HG03060 (cell line): ENCODE measurements at regions not wholly inside any gene's neighbourhood (a gene's known extent, or its start where the extent isn't known, plus 50 kb on each side); places are given as distances from the start of the nearest gene placed in this dataset.
A peak's percentile ranks its signal among the peaks of the same experiment; 100 is the strongest.

ENCODE experiments used
- ATAC-seq: cut with Tn5 transposase; IDR thresholded peaks from one replicate; pipeline ENCODE4 v1.9.1; 2021; ENCODE audit warnings: low read depth, moderate number of reproducible peaks; ENCODE audit not compliant: unreplicated experiment

DNA sequence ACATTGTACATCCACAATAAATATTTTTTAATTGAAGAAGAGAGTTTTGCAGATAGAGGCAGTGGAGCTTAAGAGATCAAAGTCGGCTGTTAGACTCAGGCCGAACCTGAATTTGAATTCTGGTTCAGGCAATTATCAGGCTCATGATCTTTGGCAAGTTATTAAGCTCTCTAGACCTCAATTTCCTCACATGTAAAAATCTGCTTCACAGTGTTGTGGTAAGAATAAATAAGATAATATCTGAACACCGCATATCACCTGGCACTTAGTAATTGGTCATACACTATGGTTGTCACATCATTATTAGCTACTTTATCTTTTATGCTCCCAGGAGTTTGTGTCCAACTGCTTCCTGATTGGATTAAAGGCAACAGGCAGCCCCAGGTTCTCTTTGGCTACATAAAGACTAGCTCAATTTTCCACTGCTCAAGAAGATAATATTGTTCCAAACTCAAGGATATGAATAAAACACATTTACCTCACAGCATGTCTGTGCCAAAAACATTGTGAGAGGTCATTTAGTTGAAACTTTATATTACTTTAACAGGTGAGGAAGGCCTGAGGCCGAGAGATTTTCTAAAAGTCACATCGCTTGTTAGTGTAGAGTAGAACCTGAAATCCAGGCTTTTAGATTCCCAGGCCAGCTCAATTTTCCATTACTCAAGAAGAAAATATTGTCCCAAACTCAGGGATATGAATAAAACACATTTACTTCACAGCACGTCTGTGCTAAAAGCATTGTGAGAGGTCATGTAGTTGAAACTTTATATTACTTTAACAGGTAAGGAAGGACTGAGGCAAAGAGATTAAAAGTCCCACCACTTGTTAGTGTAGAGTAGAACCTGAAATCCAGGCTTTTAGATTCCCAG, 289.2 kb upstream of the PTGER4 start:
- ATAC-seq, result no peak

DNA sequence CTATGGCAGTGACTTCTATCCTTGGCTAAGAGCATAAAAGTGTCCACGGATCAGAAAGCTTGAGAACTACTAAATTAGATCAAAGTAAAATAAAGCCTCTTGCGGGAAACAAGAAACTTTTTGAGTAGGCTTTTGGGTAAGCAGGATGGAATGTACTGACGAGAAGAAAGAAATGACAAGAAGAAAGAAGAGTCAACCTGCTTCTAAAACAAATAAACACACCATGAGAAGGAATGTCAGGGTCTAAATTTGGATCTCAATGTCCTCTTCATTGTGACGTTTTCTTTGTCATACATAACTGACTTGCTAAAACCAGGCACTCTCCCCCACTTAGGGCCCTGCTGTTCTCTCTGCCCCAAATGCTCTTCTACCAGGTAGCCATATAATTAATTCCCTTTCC, 290.1 kb upstream of the PTGER4 start:
- ATAC-seq, result no peak

DNA sequence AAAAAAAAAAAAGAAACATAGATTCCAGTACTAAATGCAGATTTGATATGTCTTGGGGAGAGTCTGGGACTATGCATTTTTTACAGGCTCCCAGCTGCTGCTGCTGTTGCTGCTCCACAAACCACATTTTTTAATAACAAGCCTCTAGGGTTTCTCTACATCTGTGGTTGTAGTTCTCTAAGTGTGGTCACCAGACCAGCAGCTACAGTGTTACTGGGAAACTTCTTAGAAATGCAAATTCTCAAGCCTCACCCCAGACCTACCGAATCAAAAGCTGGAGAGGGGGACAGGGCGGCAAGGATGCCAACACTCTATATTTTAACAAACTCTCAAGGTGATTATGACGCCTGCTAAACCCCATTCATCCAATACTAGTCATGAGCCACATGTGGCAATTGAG, 293.4 kb upstream of the PTGER4 start:
- peak; percentile 81 for ATAC-seq

DNA sequence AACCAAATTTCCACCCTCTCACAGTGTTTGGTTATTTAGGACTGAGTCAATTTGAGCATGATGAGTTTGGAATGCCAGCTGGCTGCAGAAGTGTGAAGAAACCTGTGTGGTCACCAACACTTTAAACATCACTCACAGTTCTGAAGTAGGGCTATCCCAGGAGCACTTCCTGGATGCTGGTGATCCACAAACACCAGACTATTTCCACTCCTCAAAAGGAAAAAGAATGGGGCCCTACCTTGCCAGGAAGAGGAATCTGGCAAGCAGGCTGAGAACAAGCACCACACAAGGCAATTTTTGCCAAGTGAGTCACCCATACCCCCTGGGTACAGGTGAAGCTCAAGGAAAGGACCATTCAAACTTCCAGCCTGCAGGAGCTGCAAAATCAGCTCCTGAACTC, 294.2 kb upstream of the PTGER4 start:
- no peak for ATAC-seq

DNA sequence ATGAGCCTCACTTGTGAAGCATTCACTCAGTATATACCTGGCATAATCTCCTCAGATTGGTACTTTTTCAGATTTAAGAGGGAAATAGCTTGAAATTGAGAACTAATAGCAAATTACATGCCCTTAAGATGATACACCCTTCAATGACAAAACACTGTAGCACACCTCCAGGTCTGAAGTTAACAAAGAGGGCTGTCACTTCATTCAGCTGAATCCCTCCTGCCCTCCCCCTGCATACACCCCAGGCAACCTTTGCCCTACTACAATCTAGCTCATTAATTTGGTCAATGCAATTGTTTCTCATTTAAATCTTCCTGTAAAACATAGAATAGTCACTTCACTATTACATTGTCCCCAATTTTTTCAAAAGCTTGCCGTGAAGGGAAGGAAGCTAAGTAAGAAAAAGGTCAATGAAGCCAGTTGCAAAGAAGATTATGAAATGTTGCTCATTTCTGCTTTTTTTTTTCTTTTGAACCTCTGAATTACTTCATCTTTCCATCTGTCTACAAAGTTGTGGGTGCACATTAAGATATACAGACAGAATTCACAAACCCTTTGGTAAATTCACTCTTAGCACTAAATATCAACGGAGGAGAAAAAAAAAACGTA, 294.8 kb upstream of the PTGER4 start:
- ATAC-seq, result no peak

DNA sequence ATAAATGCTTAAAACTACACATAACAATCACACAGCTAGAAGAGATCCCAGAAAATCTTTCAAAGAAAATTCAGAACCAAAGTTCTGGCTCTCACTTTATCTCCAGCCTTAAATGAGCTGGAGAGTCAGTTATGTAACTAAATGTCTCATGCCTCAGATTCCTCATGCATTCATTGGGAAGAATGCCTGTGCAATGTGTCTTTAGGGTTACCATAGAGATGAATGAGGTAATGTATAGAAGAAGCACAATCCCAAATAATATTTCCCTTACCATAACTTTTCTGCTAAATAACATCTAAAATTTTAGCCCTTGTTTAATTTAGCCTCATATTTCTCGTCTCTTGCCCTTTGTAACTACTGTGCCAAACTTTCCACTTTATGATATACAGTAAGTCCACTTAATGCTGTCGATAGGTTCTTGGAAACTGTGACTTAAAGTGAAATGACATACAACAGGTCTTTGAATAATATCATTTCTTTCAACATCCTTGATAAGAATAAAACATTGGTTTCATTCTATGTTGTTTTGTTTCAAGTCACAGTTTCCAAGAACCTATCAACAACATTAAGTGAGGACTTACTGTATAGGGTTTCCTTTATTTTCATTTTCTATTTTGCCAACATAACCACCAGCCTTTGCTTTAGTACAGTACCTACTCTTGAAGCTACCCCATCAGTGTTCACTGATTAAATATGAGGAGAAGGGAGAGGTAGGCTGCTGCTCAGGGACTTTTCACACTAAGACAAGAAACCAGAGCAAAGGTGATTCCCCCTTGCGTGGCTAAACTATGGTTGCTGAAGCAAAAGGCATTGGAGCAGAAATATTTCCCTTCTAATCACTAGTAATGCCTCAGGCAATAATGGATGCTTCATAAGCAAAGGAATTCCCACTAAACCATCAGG, 295.7 kb upstream of the PTGER4 start:
- no peak for ATAC-seq

DNA sequence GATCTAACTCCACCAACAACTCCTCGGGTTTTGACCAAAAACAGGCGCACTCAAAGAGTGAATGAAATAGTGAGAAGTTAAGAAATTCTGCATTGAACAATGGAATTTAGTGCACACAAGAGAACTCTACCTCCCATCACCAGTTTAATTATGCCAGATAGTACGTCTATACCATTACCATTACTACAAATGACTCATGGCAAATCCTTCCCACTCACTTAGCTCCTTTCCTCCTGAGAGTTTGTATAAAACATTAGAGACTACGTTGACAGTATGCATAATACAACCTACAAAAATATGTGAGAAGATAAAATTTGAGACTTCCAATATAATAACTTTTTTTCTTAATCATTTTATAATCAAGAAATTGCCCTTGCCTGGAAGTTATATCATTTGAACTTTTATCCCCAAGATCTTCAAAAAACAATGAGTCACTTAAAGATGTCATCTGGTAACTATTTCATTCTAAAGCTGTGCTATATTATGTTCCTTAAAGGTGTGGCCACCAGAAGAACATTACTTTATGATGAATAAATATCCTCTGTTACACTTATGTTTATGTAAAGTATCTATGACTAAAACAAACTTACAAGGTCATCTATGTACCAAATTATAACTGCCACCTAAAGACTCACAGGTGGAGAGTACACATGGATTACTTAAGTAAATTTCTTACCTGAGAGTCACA, 297.9 kb upstream of the PTGER4 start:
- ATAC-seq, result no peak

DNA sequence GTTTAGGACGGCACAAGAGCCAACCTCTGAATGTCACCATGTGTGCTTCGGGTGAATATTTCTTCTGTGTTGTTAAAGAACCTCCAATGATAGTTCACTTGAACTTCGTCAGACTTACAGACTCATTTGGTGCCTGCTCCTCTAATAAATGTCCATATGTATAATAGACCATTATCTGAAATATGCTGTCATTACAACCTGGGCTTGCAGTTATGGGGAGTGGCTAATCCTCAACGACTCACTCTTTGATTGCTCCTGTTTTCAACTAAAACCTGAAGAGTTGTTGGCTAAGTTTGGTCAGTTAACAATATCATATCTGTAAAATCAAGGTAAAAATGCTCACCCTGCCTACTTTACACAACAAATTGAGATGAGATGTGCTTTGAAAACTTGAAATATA, 298.7 kb upstream of the PTGER4 start:
- ATAC-seq, result no peak

DNA sequence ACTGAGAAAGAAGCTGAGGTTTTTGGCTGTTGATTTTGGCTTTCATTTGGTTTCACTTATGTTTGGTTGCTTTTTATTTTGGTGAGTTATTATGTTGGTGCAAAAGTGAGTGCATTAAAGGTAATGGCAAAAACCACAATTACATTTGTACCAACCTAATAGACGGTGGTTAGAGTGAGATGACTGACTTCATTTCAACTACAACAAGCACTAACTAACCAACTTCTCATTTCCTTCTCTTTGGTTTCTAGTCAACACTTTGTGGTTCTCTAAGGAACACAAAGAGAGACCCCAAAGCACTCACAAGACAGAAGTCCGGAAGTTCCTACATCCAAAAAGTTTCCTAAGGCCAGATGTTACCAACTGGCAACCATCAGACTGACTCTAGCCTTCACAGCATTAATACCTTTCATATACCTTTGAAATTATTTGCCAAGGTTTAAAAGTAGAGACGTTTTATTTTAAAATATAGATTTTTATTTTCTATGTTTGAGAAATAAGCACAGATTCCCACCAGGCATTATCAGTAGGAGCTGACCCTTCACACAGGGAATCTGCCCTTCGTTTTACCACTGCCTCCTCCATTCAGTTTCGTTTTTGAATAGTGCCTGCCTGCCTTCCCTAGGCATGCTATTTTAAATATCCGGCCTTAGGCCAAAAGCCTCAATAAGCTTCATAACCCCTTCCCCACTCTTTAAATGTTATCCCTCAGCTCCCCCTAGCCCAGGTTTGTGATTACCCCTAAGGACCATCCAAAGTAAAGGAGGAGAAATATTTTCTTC, 301.1 kb upstream of the PTGER4 start:
- peak; percentile 55 for ATAC-seq

DNA sequence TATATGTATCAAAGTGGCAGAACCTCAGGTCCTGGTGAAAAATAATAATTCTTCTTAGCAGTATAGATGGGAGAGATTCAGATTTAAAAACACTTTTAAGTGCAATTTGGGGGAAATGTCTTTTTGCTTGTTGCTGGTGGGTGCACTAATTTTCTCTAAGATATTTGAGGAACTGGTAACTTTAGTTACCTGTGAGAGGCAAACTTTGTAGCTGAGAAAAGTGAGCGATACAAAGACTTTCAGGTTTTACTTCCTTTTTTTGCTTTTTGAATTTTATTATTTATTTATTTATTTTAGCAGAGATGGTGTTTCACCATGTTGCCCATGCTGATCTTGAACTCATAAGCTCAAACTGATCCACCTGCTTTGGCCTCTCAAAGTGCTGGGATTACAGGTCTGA, 303.1 kb upstream of the PTGER4 start:
- ATAC-seq, result peak; percentile 50

DNA sequence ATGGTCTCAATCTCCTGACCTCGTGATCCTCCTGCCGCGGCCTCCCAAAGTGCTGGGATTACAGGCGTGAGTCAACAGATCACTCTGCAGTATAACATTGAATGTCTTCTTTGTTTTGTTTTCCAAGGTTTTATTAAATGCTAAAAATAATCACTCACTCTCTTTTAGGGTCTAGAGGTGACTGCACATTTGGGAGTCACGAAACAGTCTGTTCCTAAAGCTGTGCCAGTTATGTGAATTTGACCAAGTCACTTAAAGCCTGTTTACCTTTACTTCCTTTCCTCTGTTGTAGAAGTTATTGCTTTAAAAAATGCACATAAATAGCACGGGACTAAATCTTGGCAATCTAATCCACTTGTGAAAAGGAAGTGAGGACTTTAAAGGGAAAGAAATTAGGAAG, 304.9 kb upstream of the PTGER4 start:
- no peak for ATAC-seq

DNA sequence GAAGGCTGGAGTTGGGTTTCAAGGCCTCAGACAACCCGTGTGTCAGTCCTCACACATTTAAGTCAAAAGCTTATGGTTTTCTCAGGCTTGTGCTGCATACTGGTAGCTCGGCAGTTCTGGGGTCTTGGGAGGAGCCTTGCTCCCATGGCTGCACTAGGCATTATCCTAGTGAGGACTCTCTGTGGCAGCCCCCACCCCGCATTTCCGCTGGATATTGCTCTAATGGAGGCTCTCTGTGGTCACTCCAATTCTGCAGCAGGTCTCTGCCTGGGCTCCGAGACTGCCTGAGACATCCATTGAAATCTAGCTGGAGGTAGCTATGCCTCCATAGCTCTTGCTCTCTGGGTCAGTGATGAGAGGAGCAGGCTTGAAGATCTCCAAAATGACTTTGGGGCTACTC, 311.5 kb upstream of the PTGER4 start:
- no peak for ATAC-seq

DNA sequence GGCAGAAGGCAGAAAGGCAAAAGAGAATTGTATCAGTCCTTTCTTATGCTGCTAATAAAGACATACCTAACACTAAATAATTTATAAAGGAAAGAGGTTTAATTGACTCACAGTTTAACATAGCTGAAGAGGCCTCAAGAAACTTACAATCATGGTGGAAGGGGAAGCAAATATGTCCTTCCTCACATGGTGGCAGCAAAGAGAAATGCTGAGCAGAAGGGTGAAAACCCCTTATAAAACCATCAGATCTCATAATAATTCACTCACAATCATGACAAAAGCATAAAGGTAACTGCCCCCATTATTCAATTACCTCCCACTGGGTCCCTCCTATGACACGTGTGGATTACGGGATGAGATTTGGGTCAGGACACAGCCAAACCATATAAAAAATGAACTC, 312.5 kb upstream of the PTGER4 start:
- no peak for ATAC-seq

DNA sequence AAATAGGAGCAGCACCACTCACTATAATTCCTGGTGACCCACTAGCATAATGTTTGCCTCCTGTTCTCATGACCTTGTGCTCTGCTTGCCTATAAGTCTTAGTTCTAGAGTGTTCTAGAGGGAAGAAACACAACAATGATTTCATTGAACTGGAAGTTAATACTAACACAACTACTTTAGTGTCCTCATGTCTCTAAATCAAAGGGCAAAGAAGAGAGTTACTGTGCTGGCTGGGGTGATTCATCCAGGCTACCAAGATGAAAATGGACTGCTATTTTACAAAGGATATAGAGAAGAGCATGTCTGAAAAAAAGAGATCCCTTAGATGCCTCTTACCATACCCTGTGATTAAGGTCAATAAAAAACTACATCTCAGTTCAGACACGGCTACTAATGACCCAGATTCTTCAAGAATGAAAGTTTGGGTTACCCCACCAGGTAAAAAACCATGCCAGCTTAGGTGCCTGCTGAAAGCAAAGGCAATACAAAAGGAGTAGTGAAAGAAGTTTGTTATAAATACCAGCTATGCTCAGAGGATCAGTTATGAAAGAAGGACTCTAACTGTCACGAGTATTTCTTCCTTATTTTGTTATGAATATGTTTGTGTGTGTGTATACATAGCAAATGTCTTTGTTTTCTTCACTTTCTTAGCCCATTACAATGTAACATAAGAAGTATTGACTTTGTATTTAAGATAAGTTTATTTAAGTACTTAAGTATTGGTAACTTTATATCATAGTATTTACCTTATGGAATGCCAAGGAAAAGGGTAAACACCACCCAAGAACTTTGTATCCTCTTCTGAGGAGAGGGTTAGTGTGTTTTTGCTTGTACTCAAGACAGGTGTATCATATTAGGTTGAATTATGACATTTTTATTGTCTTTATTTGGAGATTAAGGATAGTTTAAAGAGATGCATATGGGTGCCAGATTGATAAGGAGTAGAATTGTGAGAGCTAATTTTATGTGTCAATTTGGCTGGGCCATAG, 314.1 kb upstream of the PTGER4 start:
- no peak for ATAC-seq

DNA sequence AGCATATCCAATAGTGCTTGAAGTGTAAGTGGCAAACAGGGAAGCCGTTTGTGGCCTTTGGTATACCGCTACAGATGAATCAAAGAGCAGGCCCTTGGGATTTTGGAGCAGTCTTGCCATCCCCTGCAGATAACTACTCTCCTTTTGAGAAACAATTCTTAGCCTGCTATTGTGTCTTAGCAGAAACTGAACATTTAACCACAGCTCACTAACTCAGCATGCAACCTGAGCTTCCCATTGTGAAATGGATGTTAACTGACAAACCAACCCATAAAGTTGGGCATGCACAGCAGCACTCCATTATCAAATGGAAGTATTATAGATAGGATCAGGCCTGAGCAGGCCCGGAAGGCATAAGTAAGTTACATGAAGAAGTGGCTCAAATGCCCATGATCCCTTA, 315.3 kb upstream of the PTGER4 start:
- ATAC-seq, result no peak

DNA sequence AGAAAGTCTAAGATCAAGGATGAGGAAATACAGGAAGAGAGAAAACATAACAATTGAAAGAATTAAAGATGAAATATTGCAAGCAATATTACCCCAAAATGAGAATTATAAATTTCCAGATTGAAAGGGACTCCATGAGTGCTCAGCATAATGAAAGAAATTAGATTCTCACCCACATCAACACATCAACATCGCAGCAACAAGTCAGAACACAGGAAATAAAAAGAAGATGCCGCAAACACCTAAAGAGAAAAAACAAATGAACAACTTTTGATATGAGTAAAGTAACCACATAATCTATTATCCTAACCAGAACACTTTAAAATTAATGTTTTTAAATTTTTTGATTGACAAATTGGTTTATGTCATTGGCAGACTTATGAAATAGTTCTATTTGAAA, 318.3 kb upstream of the PTGER4 start:
- ATAC-seq, result no peak

DNA sequence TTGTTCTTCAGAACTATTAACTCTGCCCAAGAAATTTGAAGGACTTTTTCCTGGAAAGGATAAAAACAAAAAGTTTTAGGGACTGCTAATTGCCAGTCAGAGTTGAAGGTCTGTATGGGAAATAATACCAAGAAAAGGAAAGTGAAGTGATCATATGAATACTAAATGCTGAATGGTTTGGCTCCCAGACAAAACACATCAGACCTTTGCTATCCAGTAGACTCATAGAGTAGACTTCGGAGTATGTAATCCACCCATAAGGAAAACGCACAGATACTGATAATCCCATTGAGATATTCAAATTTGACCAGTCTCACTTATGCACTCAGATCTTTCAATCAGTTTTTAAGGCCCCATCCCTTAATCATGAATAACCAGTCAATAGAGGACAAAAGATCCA, 319.0 kb upstream of the PTGER4 start:
- ATAC-seq, result no peak

DNA sequence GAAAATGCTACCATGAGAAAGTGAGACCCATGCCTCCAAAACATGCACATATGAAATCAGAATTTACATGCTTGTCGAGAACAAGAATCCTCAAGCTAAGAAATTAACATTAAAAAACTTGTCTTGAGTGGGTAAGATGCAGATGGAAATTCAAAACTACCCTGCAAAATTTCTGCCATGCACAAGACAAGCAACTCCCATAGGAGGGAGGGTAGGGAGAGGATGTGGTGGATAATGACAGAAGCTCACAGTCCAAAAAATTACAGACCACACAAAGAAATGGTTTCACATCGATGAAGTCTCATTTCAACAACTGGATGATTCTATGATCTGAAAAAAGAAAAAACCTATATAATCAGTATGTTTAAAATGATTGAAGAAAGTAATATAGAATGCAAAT, 319.9 kb upstream of the PTGER4 start:
- ATAC-seq, result no peak

DNA sequence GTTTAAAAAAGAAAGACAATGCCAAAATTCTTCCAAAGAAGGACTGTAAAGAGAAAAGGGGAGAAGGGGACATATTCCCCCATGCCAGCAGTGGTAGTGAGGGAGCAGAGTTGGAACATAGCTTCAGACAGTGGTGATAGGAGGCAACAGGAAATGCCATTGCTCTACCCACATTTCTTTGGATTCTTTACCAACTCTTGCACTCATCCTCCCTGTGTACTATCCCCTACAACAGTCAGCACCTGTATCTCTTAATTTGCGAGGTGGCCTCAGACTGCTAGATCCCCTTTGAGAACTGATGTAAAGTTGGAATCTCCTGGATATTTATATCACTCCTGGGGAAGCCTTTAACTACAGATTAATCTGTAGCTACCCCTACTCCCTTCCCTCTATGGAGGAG, 320.6 kb upstream of the PTGER4 start:
- ATAC-seq, result no peak
